ENCODE measurements at regions not wholly inside any gene's neighbourhood (a gene's known extent, or its start where the extent isn't known, plus 50 kb on each side); places are given as distances from the start of the nearest gene placed in this dataset.

GRCh38 chr4:67037504-67038227, 507.6 kb downstream of the CENPC start:
- ChIA-PET POLR2A (no interaction called here), CTCF (ENCODE audit: low intra/inter-chr PET ratio, low total read pairs) (no interaction called here)
- intact Hi-C loops (cut with micrococcal nuclease; ENCODE audit: unreplicated experiment) (no loop called here), in situ Hi-C loops (cut with HindIII; ENCODE audit: extremely low pct_ligation_motif_present, low pct_unique_long_range_greater_than_20kb) (no loop called here)
- no peaks in the 10 kb centered on the region for H4K20me1 ChIP-seq (ENCODE audit: insufficient read depth, low read length)
- ATAC-seq (no peak), FAIRE-seq (no peak), DNase-seq (ENCODE audit: low spot score) (no peak)
- H3K36me3 ChIP-seq (replicated peaks in 1 of 2; ENCODE audit: control insufficient read depth in 1 of 2, insufficient read depth in 2 of 2, low read length in 2 of 2) = no peaks in the 10 kb centered on the region
- H3K9me3 ChIP-seq (ENCODE audit: low read length) = peaks cover 8% of the 10 kb centered on the region
- no peak for TF ChIP-seq ZNF331 (CRISPR knock-in tag; IDR thresholded peaks at IDR 0.05)
- TF ChIP-seq GABPB1 (CRISPR knock-in tag; IDR thresholded peaks at IDR 0.05) = no peak
- TF ChIP-seq ZNF674 (CRISPR knock-in tag; IDR thresholded peaks at IDR 0.05; ENCODE audit: low read depth) = no peak
- no peak for TF ChIP-seq ARHGAP35 (CRISPR knock-in tag; IDR thresholded peaks at IDR 0.05; ENCODE audit: borderline replicate concordance)
- no peak for TF ChIP-seq ZNF382 (CRISPR knock-in tag; IDR thresholded peaks at IDR 0.05; ENCODE audit: borderline replicate concordance)
- no peak for TF ChIP-seq ZNF704 (CRISPR knock-in tag; IDR thresholded peaks at IDR 0.05; ENCODE audit: borderline replicate concordance)
- no peak for TF ChIP-seq SP2 (CRISPR knock-in tag; IDR thresholded peaks at IDR 0.05)
- TF ChIP-seq ZNF614 (CRISPR knock-in tag; IDR thresholded peaks at IDR 0.05; ENCODE audit: borderline replicate concordance) = no peak
- no peak overlapping the region for H3K27ac ChIP-seq (ENCODE audit: extremely low read length, insufficient read depth, low read length)
- no peak overlapping the region for H3K4me3 ChIP-seq (replicated peaks in 1 of 3; ENCODE audit: insufficient read depth in 1 of 3, low read depth in 2 of 3, low read length in 3 of 3)
- no peak overlapping the region for H3K9ac ChIP-seq (ENCODE audit: insufficient read depth, low read depth, low read length)
- H2AFZ ChIP-seq (ENCODE audit: low read length) = no peak overlapping the region
- BruUV-seq (replicated peaks) = no TSS peak
- no peaks in the 10 kb centered on the region for H3K27me3 ChIP-seq (ENCODE audit: control insufficient read depth in 1 of 2, insufficient read depth in 2 of 2, low read length in 2 of 2)
- H3K4me2 ChIP-seq (ENCODE audit: low read depth, low read length) = no peak overlapping the region
- H3K4me1 ChIP-seq (ENCODE audit: insufficient read depth, low read length) = no peaks in the 10 kb centered on the region
- no peaks in the 10 kb centered on the region for H3K79me2 ChIP-seq (ENCODE audit: insufficient read depth, low read length)

- no peaks in the 10 kb centered on the region for H4K20me1 ChIP-seq (ENCODE audit: insufficient read depth, low read length)
- H3K27ac ChIP-seq (ENCODE audit: extremely low read length, insufficient read depth, low read length) = no peak overlapping the region
- H3K79me2 ChIP-seq (ENCODE audit: insufficient read depth, low read length) = no peaks in the 10 kb centered on the region
- ChIA-PET CTCF (ENCODE audit: low intra/inter-chr PET ratio, low total read pairs) (no interaction called here), POLR2A (no interaction called here)
- no peak for ATAC-seq
- BruUV-seq (replicated peaks) = no TSS peak
- H3K9me3 ChIP-seq (ENCODE audit: low read length) = peaks cover 8% of the 10 kb centered on the region; the same call in 1 of the 2 replicates
- no peak for FAIRE-seq
- DNase-seq (ENCODE audit: low spot score) = no peak
- H3K9ac ChIP-seq (ENCODE audit: insufficient read depth, low read depth, low read length) = no peak overlapping the region
- no peaks in the 10 kb centered on the region for H3K27me3 ChIP-seq (ENCODE audit: control insufficient read depth in 1 of 2, insufficient read depth in 2 of 2, low read length in 2 of 2)
- H2AFZ ChIP-seq (ENCODE audit: low read length) = no peak overlapping the region
- H3K36me3 ChIP-seq (replicated peaks in 1 of 2; ENCODE audit: control insufficient read depth in 1 of 2, insufficient read depth in 2 of 2, low read length in 2 of 2) = no peaks in the 10 kb centered on the region
- no peak overlapping the region for H3K4me2 ChIP-seq (ENCODE audit: low read depth, low read length)
- in situ Hi-C loops (cut with HindIII; ENCODE audit: extremely low pct_ligation_motif_present, low pct_unique_long_range_greater_than_20kb) (no loop called here), intact Hi-C loops (cut with micrococcal nuclease; ENCODE audit: unreplicated experiment) (no loop called here)
- H3K4me1 ChIP-seq (ENCODE audit: insufficient read depth, low read length) = no peaks in the 10 kb centered on the region
- no peak overlapping the region for H3K4me3 ChIP-seq (replicated peaks in 1 of 3; ENCODE audit: insufficient read depth in 1 of 3, low read depth in 2 of 3, low read length in 3 of 3)
- TF ChIP-seq YEATS2 (CRISPR knock-in tag; IDR thresholded peaks at IDR 0.05; ENCODE audit: borderline replicate concordance) (no peak), ZGPAT (CRISPR knock-in tag; IDR thresholded peaks at IDR 0.05) (no peak), CENPBD1 (CRISPR knock-in tag; IDR thresholded peaks at IDR 0.05; ENCODE audit: borderline replicate concordance, low read depth) (no peak), SMAD1 (CRISPR knock-in tag; IDR thresholded peaks at IDR 0.05; ENCODE audit: borderline replicate concordance, low read depth) (no peak), ZNF317 (CRISPR knock-in tag; IDR thresholded peaks at IDR 0.05) (no peak), TAF1 (CRISPR knock-in tag; IDR thresholded peaks at IDR 0.05) (no peak), ZNF891 (CRISPR knock-in tag; IDR thresholded peaks at IDR 0.05) (no peak), PREB (CRISPR knock-in tag; IDR thresholded peaks at IDR 0.05) (no peak)
These were observed 508.5 kb downstream of the CENPC start for GRCh38 chr4:67036791-67037190.

Data from HepG2 (cell line).